Caco-2 (cell line): ENCODE measurements at regions not wholly inside any gene's neighbourhood (a gene's known extent, or its start where the extent isn't known, plus 50 kb on each side); places are given as distances from the start of the nearest gene placed in this dataset.

Experiments
- BruUV-seq: library from RNA; stranded (reverse); fragments of 400-500 nt; replicated peaks from 2 replicates; lab custom pipeline; 2021; lab: Mats Ljungman, UMichigan
- CTCF ChIA-PET: fragments of 300-600 bp; sonication (Branson Sonifier 250); formaldehyde crosslinking; loops from one replicate; lab custom pipeline; 2022; ENCODE audit warnings: antibody characterized with exemption; lab: Charles Lee
- POLR2A ChIA-PET: fragments of 300-600 bp; sonication (Branson Sonifier 250); formaldehyde crosslinking; loops from one replicate; lab custom pipeline; 2022; ENCODE audit warnings: antibody characterized with exemption; lab: Charles Lee
- DNase-seq, 2 experiments: peaks; one replicate each; pipeline versions ENCODE4 v3.0.0 to v3.0.0-alpha.2; 2020 to 2022
- H3K27me3 ChIP-seq: replicated peaks from 2 replicates; pipeline ENCODE4 v1.6.0; 2011; ENCODE audit warnings: low read length; ENCODE audit not compliant: control insufficient read depth, insufficient read depth
- H3K36me3 ChIP-seq: 2 replicates; pipeline ENCODE4 v1.5.1; 2011; ENCODE audit warnings: low read length; ENCODE audit not compliant: control insufficient read depth, insufficient read depth
- H3K4me1 ChIP-seq: fragments of 250-450 bp; sonication (Bioruptor Pico); 2 replicates; pipeline ENCODE4 v1.5.1; 2020; ENCODE audit warnings: mild to moderate bottlenecking
- H3K4me3 ChIP-seq: 2 replicates; pipeline ENCODE4 v1.5.1; 2011; ENCODE audit warnings: low read depth, mild to moderate bottlenecking, control low read depth, low read length
- H3K9me3 ChIP-seq: fragments of 250-450 bp; sonication (Bioruptor Pico); 2 replicates; pipeline ENCODE4 v1.5.1; 2020; ENCODE audit warnings: mild to moderate bottlenecking, moderate library complexity
- H3K27ac Mint-ChIP-seq: one replicate; pipeline ENCODE4 v1.8.0; 2022; ENCODE audit warnings: mixed read lengths; ENCODE audit not compliant: unreplicated experiment
- H3K27me3 Mint-ChIP-seq: one replicate; pipeline ENCODE4 v1.8.0; 2022; ENCODE audit warnings: mixed read lengths; ENCODE audit not compliant: insufficient read depth, unreplicated experiment
- H3K36me3 Mint-ChIP-seq: one replicate; pipeline ENCODE4 v1.8.0; 2022; ENCODE audit warnings: mild to moderate bottlenecking, mixed read lengths; ENCODE audit not compliant: insufficient read depth, unreplicated experiment
- H3K4me1 Mint-ChIP-seq: one replicate; pipeline ENCODE4 v1.8.0; 2022; ENCODE audit warnings: low read depth, mixed read lengths; ENCODE audit not compliant: unreplicated experiment
- H3K4me3 Mint-ChIP-seq: one replicate; pipeline ENCODE4 v1.8.0; 2022; ENCODE audit warnings: mild to moderate bottlenecking, moderate library complexity, mixed read lengths; ENCODE audit not compliant: unreplicated experiment
- H3K9me3 Mint-ChIP-seq: one replicate; pipeline ENCODE4 v1.8.0; 2022; ENCODE audit warnings: mixed read lengths; ENCODE audit not compliant: unreplicated experiment
- intact Hi-C: fragments of 100-400 bp; cut with micrococcal nuclease; formaldehyde crosslinking; loops from one replicate; pipeline ENCODE4 v1.10.0; 2022; ENCODE audit not compliant: unreplicated experiment
- TF ChIP-seq, protein P1 (sequence below), 2 experiments: fragments of 200-600 bp in 1 of 2; IDR thresholded peaks; 1 replicate in 1 of 2; 2 replicates in 1 of 2; pipeline versions ENCODE4 v1.5.1 to v1.8.0; 2011 to 2022; ENCODE audit warnings: antibody characterized with exemption in 1 of 2, control low read depth in 1 of 2, inconsistent platforms in 1 of 2, low read depth in 1 of 2, low read length in 1 of 2, mild to moderate bottlenecking in 1 of 2, moderate library complexity in 1 of 2; ENCODE audit not compliant: insufficient read depth in 1 of 2, severe bottlenecking in 1 of 2, unreplicated experiment in 1 of 2

DNA sequence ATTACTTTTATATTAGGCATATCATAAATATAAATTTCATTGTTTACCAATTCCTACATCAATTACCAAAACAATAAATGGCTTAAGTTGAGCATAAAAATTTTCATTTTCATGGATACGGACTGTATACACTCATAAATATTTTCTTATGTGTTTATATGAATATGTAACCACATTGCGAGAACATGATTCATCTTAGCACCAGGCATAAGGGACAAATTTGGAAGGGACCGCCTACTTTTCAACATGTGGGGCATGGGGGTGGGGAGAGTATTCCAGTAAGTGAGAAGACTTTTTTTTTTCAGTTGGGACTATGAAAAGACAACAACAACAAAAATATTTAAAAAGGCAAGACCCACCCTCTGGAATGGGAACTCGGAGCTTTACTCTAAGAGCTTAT lies 296.1 kb downstream of the RAB38 start:
- no peak overlapping the region for H3K4me3 Mint-ChIP-seq
- no peaks in the 10 kb centered on the region for H3K4me1 Mint-ChIP-seq
- TF ChIP-seq, protein P1, sequence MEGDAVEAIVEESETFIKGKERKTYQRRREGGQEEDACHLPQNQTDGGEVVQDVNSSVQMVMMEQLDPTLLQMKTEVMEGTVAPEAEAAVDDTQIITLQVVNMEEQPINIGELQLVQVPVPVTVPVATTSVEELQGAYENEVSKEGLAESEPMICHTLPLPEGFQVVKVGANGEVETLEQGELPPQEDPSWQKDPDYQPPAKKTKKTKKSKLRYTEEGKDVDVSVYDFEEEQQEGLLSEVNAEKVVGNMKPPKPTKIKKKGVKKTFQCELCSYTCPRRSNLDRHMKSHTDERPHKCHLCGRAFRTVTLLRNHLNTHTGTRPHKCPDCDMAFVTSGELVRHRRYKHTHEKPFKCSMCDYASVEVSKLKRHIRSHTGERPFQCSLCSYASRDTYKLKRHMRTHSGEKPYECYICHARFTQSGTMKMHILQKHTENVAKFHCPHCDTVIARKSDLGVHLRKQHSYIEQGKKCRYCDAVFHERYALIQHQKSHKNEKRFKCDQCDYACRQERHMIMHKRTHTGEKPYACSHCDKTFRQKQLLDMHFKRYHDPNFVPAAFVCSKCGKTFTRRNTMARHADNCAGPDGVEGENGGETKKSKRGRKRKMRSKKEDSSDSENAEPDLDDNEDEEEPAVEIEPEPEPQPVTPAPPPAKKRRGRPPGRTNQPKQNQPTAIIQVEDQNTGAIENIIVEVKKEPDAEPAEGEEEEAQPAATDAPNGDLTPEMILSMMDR (IDR thresholded peaks at IDR 0.05; ENCODE audit: insufficient read depth in 1 of 2, low read depth in 1 of 2, low read length in 1 of 2, severe bottlenecking in 1 of 2, unreplicated experiment in 1 of 2) = no peak
- DNase-seq = no peak
- CTCF ChIA-PET = interaction anchor here (1.0 to 2.8 kb wide), 3 partner anchors 13 to 137 kb away, joined by 6 to 7 read pairs (median 7); no protein-coding TSS in a partner anchor
- Histone ChIP-seq H3K4me1 (no peaks in the 10 kb centered on the region), H3K9me3 (no peaks in the 10 kb centered on the region), H3K36me3 (no peaks in the 10 kb centered on the region), H3K27me3 (no peaks in the 10 kb centered on the region), H3K4me3 (no peak overlapping the region)
- intact Hi-C loops = loop anchor here (5.0 kb wide), 1 partner anchor 223 kb away; no protein-coding TSS in a partner anchor
- no peak overlapping the region for H3K27ac Mint-ChIP-seq
- BruUV-seq = no TSS peak
- no peaks in the 10 kb centered on the region for H3K9me3 Mint-ChIP-seq
- no peaks in the 10 kb centered on the region for H3K27me3 Mint-ChIP-seq
- POLR2A ChIA-PET = no interaction called here
- H3K36me3 Mint-ChIP-seq = no peaks in the 10 kb centered on the region

DNA sequence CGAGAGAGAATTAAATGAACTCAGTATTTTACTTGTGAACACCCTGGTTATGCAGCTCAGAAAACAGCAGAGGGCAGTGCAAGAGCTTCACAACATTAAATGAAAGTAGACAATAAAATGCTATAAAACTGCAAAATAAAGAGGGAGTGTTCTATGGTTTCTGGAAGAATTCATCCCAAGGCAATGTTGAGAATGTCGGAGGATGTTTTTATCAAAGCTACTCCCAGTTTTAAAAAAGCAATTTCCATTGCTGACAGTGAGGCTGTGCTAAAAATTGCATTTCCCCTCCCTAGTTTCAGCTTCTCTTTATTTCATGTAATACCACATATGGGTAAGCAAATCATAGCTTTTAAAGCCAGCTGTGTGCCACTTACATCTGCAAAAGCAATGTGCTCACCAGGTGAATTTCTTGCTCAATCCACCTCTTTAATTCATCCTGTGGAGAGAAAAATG lies 296.8 kb downstream of the RAB38 start:
- POLR2A ChIA-PET = no interaction called here
- Histone ChIP-seq H3K9me3 (no peaks in the 10 kb centered on the region), H3K4me3 (no peak overlapping the region), H3K36me3 (no peaks in the 10 kb centered on the region), H3K4me1 (no peaks in the 10 kb centered on the region), H3K27me3 (no peaks in the 10 kb centered on the region)
- Mint-ChIP-seq H3K9me3 (no peaks in the 10 kb centered on the region), H3K4me3 (no peak overlapping the region), H3K27me3 (no peaks in the 10 kb centered on the region), H3K27ac (no peak overlapping the region), H3K4me1 (no peaks in the 10 kb centered on the region), H3K36me3 (no peaks in the 10 kb centered on the region)
- TF ChIP-seq, protein P1 (IDR thresholded peaks at IDR 0.05; ENCODE audit: insufficient read depth in 1 of 2, low read depth in 1 of 2, low read length in 1 of 2, severe bottlenecking in 1 of 2, unreplicated experiment in 1 of 2) = peak; percentile 78 to 82
- peak; percentile 32 to 45 for DNase-seq
- BruUV-seq = no TSS peak
- CTCF ChIA-PET = interaction anchor here (0.7 to 2.8 kb wide), 4 partner anchors 14 to 138 kb away, joined by 4 to 7 read pairs (median 6); no protein-coding TSS in a partner anchor
- intact Hi-C loops = loop anchor here (1.0 to 5.0 kb wide), 5 partner anchors 55 to 666 kb away; no protein-coding TSS in a partner anchor

DNA sequence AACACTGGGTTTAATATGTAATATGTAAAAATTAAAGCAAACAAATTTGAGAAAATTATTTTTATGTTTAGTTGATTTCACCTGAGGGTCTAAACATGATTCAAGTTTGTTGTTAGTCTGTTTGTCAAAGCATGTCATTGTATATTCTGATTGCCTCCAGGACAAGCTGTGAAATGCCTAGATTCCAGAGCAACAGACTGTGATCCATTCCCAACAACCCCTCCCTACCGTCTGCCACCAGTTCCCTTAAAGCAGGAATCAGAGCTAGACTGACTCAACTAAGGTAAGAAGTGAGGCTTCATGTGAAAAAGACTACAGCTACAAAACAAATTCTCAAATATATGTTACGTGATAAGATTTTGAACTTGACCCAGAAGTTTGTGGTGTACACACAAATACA lies 304.2 kb downstream of the RAB38 start:
- Histone ChIP-seq H3K9me3 (no peaks in the 10 kb centered on the region), H3K27me3 (no peaks in the 10 kb centered on the region), H3K36me3 (no peaks in the 10 kb centered on the region), H3K4me1 (no peaks in the 10 kb centered on the region), H3K4me3 (no peak overlapping the region)
- TF ChIP-seq, protein P1 (IDR thresholded peaks at IDR 0.05; ENCODE audit: insufficient read depth in 1 of 2, low read depth in 1 of 2, low read length in 1 of 2, severe bottlenecking in 1 of 2, unreplicated experiment in 1 of 2) = no peak
- Mint-ChIP-seq H3K36me3 (no peaks in the 10 kb centered on the region), H3K27me3 (peaks cover 3% of the 10 kb centered on the region), H3K4me3 (no peak overlapping the region), H3K27ac (no peak overlapping the region), H3K4me1 (no peaks in the 10 kb centered on the region), H3K9me3 (no peaks in the 10 kb centered on the region)
- intact Hi-C loops = no loop called here
- CTCF ChIA-PET = no interaction called here
- POLR2A ChIA-PET = no interaction called here
- no peak for DNase-seq
- no TSS peak for BruUV-seq
